HG03025 (cell line): ENCODE measurements at regions not wholly inside any gene's neighbourhood (a gene's known extent, or its start where the extent isn't known, plus 50 kb on each side); places are given as distances from the start of the nearest gene placed in this dataset.
"Not testable (repeated sequence)": the region's sequence is repeated elsewhere in the genome, so short reads cannot be mapped to it uniquely, and the experiment has no call there.

ENCODE experiments used
- ATAC-seq: cut with Tn5 transposase; IDR thresholded peaks from one replicate; pipeline ENCODE4 v1.9.1; 2021; ENCODE audit warnings: mild to moderate bottlenecking, moderate library complexity; ENCODE audit not compliant: unreplicated experiment, low FRiP score

GRCh38 chr7:113030489-113030888 lies 56.1 kb downstream of the GPR85 start:
- ATAC-seq = no peak

GRCh38 chr7:113026941-113027340 lies 59.7 kb downstream of the GPR85 start:
- ATAC-seq = no peak

GRCh38 chr7:113017144-113017857 lies 69.3 kb downstream of the GPR85 start:
- not testable (repeated sequence) for ATAC-seq

GRCh38 chr7:113015034-113015645 lies 71.5 kb downstream of the GPR85 start:
- ATAC-seq = no peak

- ATAC-seq = no peak
Measured at GRCh38 chr7:113013761-113014449, 72.7 kb downstream of the GPR85 start.

- not testable (repeated sequence) for ATAC-seq
Measured at GRCh38 chr7:113012862-113013261, 73.8 kb downstream of the GPR85 start.

- no peak for ATAC-seq
Measured at GRCh38 chr7:113010377-113010776, 76.2 kb downstream of the GPR85 start.

- ATAC-seq = no peak
Measured at GRCh38 chr7:113008755-113009154, 77.9 kb downstream of the GPR85 start.

GRCh38 chr7:113004726-113005454 lies 81.7 kb downstream of the GPR85 start:
- no peak for ATAC-seq

- peak; percentile 78 for ATAC-seq
Measured at GRCh38 chr7:113000316-113001020, 86.2 kb downstream of the GPR85 start.

GRCh38 chr7:112997831-112998230 lies 88.8 kb downstream of the GPR85 start:
- ATAC-seq = no peak

- no peak for ATAC-seq
Measured at GRCh38 chr7:112996331-112996871, 90.2 kb downstream of the GPR85 start.

GRCh38 chr7:112995059-112995824 lies 91.4 kb downstream of the GPR85 start:
- no peak for ATAC-seq

GRCh38 chr7:112994656-112995055 lies 92.0 kb downstream of the GPR85 start:
- no peak for ATAC-seq

GRCh38 chr7:112990624-112991023 lies 96.0 kb downstream of the GPR85 start:
- no peak for ATAC-seq

- no peak for ATAC-seq
Measured at GRCh38 chr7:112989531-112989930, 97.1 kb downstream of the GPR85 start.

- no peak for ATAC-seq
Measured at GRCh38 chr7:112987171-112987570, 99.5 kb downstream of the GPR85 start.

GRCh38 chr7:112986256-112987031 lies 100.2 kb downstream of the GPR85 start:
- ATAC-seq = no peak
